ENCODE measurements at regions not wholly inside any gene's neighbourhood (a gene's known extent, or its start where the extent isn't known, plus 50 kb on each side); places are given as distances from the start of the nearest gene placed in this dataset.
"Not testable (repeated sequence)": the region's sequence is repeated elsewhere in the genome, so short reads cannot be mapped to it uniquely, and the experiment has no call there.

GRCh38 chr2:62320137-62320536 lies 124.2 kb downstream of the B3GNT2 start:
- TF ChIP-seq CTCF (conservative IDR thresholded peaks at IDR 0.05); EZH2 (IDR thresholded peaks at IDR 0.05; ENCODE audit: low read depth): not testable (repeated sequence)

Measured in PC-9 (cell line).